GM12801 (cell line): ENCODE measurements at regions not wholly inside any gene's neighbourhood (a gene's known extent, or its start where the extent isn't known, plus 50 kb on each side); places are given as distances from the start of the nearest gene placed in this dataset.

Experiments used
- CTCF ChIP-seq: IDR thresholded peaks from one replicate; pipeline ENCODE4 v1.5.1; 2011; ENCODE audit warnings: control low read depth; ENCODE audit not compliant: insufficient read length; ENCODE audit errors: extremely low read depth

GRCh38 chr10:120260456-120260855, 196.6 kb upstream of the PLPP4 start:
- TF ChIP-seq CTCF = no peak

GRCh38 chr10:120262857-120263547, 194.0 kb upstream of the PLPP4 start:
- no peak for TF ChIP-seq CTCF

GRCh38 chr10:120266022-120266421, 191.0 kb upstream of the PLPP4 start:
- TF ChIP-seq CTCF = no peak

- TF ChIP-seq CTCF = no peak
Measured at GRCh38 chr10:120270906-120271305, 186.1 kb upstream of the PLPP4 start.

GRCh38 chr10:120271696-120272095, 185.3 kb upstream of the PLPP4 start:
- no peak for TF ChIP-seq CTCF

- TF ChIP-seq CTCF = no peak
Measured at GRCh38 chr10:120272350-120272749, 184.7 kb upstream of the PLPP4 start.

GRCh38 chr10:120278069-120278468, 179.0 kb upstream of the PLPP4 start:
- TF ChIP-seq CTCF = no peak

GRCh38 chr10:120279196-120279595, 177.8 kb upstream of the PLPP4 start:
- no peak for TF ChIP-seq CTCF
